GM18858 (cell line): ENCODE measurements at regions not wholly inside any gene's neighbourhood (a gene's known extent, or its start where the extent isn't known, plus 50 kb on each side); places are given as distances from the start of the nearest gene placed in this dataset.
"Not testable (repeated sequence)": the region's sequence is repeated elsewhere in the genome, so short reads cannot be mapped to it uniquely, and the experiment has no call there.

Experiments
- ATAC-seq: cut with Tn5 transposase; IDR thresholded peaks from one replicate; pipeline ENCODE4 v1.9.1; 2021; ENCODE audit not compliant: unreplicated experiment

- ATAC-seq, result no peak
These were observed 488.7 kb upstream of the COX7C start for GRCh38 chr5:86129009-86129408.

- no peak for ATAC-seq
These were observed 480.4 kb upstream of the COX7C start for GRCh38 chr5:86137297-86137696.

GRCh38 chr5:86143837-86144236 is 473.9 kb upstream of the COX7C start:
- no peak for ATAC-seq

- no peak for ATAC-seq
These were observed 464.7 kb upstream of the COX7C start for GRCh38 chr5:86152988-86153560.

GRCh38 chr5:86155796-86156195 is 461.9 kb upstream of the COX7C start:
- no peak for ATAC-seq

- no peak for ATAC-seq
These were observed 447.5 kb upstream of the COX7C start for GRCh38 chr5:86170194-86170593.

GRCh38 chr5:86175224-86175623 is 442.5 kb upstream of the COX7C start:
- ATAC-seq, result peak; percentile 97

- ATAC-seq, result no peak
These were observed 418.5 kb upstream of the COX7C start for GRCh38 chr5:86199287-86199686.

- no peak for ATAC-seq
These were observed 389.6 kb upstream of the COX7C start for GRCh38 chr5:86228147-86228546.

GRCh38 chr5:86232246-86232645 is 385.5 kb upstream of the COX7C start:
- ATAC-seq, result no peak

- ATAC-seq, result no peak
These were observed 373.6 kb upstream of the COX7C start for GRCh38 chr5:86244153-86244552.

GRCh38 chr5:86257871-86258270 is 359.9 kb upstream of the COX7C start:
- no peak for ATAC-seq

- not testable (repeated sequence) for ATAC-seq
These were observed 333.1 kb upstream of the COX7C start for GRCh38 chr5:86284400-86285190.

GRCh38 chr5:86287437-86287836 is 330.3 kb upstream of the COX7C start:
- not testable (repeated sequence) for ATAC-seq

- not testable (repeated sequence) for ATAC-seq
These were observed 328.0 kb upstream of the COX7C start for GRCh38 chr5:86289786-86290185.

GRCh38 chr5:86292811-86293210 is 324.9 kb upstream of the COX7C start:
- ATAC-seq, result not testable (repeated sequence)

GRCh38 chr5:86302643-86303042 is 315.1 kb upstream of the COX7C start:
- ATAC-seq, result not testable (repeated sequence)

GRCh38 chr5:86305050-86305449 is 312.7 kb upstream of the COX7C start:
- ATAC-seq, result peak; percentile 81

GRCh38 chr5:86314951-86315350 is 302.8 kb upstream of the COX7C start:
- no peak for ATAC-seq

- ATAC-seq, result no peak
These were observed 297.5 kb upstream of the COX7C start for GRCh38 chr5:86320266-86320665.

GRCh38 chr5:86329318-86329717 is 288.4 kb upstream of the COX7C start:
- no peak for ATAC-seq

- ATAC-seq, result no peak
These were observed 287.0 kb upstream of the COX7C start for GRCh38 chr5:86330736-86331135.

- ATAC-seq, result no peak
These were observed 284.9 kb upstream of the COX7C start for GRCh38 chr5:86332851-86333250.
